Smooth muscle cell (in vitro differentiated cells): ENCODE measurements at regions not wholly inside any gene's neighbourhood (a gene's known extent, or its start where the extent isn't known, plus 50 kb on each side); places are given as distances from the start of the nearest gene placed in this dataset.

Experiments
- DNase-seq: peaks from one replicate; lab custom pipeline; 2025; ENCODE audit not compliant: unreplicated experiment; lab: John Stamatoyannopoulos, UW
- H2AFZ ChIP-seq: fragments of 200-600 bp; sonication (generic); 2 replicates; pipeline ENCODE4 v1.6.0; 2016; ENCODE audit warnings: antibody characterized with exemption, low read depth, mild to moderate bottlenecking
- H3F3A ChIP-seq: fragments of 200-600 bp; sonication (generic); 2 replicates; pipeline ENCODE4 v1.6.0; 2017; ENCODE audit warnings: antibody characterized with exemption, low read depth
- H3K27ac ChIP-seq: fragments of 200-600 bp; sonication (generic); 2 replicates; pipeline ENCODE4 v1.5.1; 2016; ENCODE audit warnings: low read depth, mild to moderate bottlenecking
- H3K27me3 ChIP-seq: fragments of 200-600 bp; sonication (generic); 2 replicates; pipeline ENCODE4 v1.6.1; 2016; ENCODE audit warnings: low read depth, mild to moderate bottlenecking
- H3K36me3 ChIP-seq: fragments of 200-600 bp; sonication (generic); 2 replicates; pipeline ENCODE4 v1.5.1; 2016; ENCODE audit warnings: low read depth
- H3K4me1 ChIP-seq: fragments of 200-600 bp; sonication (generic); 2 replicates; pipeline ENCODE4 v1.5.1; 2016; ENCODE audit warnings: low read depth
- H3K4me2 ChIP-seq: fragments of 200-600 bp; sonication (generic); 2 replicates; pipeline ENCODE4 v1.6.0; 2016; ENCODE audit warnings: mild to moderate bottlenecking
- H3K4me3 ChIP-seq: fragments of 200-600 bp; sonication (generic); 2 replicates; pipeline ENCODE4 v1.5.1; 2016; ENCODE audit warnings: mild to moderate bottlenecking
- H3K79me2 ChIP-seq: fragments of 200-600 bp; sonication (generic); 2 replicates; pipeline ENCODE4 v1.6.0; 2016; ENCODE audit warnings: low read depth, mild to moderate bottlenecking
- H3K9ac ChIP-seq: fragments of 200-600 bp; sonication (generic); 2 replicates; pipeline ENCODE4 v1.6.0; 2016; ENCODE audit warnings: low read depth
- H3K9me3 ChIP-seq: fragments of 200-600 bp; sonication (generic); replicated peaks from 2 replicates; pipeline ENCODE4 v1.5.1; 2016; ENCODE audit warnings: low read depth
- H4K20me1 ChIP-seq: fragments of 200-600 bp; sonication (generic); 2 replicates; pipeline ENCODE4 v1.6.0; 2016; ENCODE audit warnings: low read depth
- WGBS: methylation state at CpG from one replicate; pipeline ENCODE4 v1.1.7; 2016; ENCODE audit warnings: low lambda C conversion rate; 5-methylcytosine and 5-hydroxymethylcytosine counted together
- TF ChIP-seq, protein P1 (sequence below): fragments of 200-600 bp; sonication (generic); IDR thresholded peaks from 2 replicates; pipeline ENCODE4 v1.5.1; 2017; ENCODE audit warnings: borderline replicate concordance, mild to moderate bottlenecking, antibody characterized with exemption; ENCODE audit not compliant: insufficient read depth, poor library complexity, severe bottlenecking

DNA sequence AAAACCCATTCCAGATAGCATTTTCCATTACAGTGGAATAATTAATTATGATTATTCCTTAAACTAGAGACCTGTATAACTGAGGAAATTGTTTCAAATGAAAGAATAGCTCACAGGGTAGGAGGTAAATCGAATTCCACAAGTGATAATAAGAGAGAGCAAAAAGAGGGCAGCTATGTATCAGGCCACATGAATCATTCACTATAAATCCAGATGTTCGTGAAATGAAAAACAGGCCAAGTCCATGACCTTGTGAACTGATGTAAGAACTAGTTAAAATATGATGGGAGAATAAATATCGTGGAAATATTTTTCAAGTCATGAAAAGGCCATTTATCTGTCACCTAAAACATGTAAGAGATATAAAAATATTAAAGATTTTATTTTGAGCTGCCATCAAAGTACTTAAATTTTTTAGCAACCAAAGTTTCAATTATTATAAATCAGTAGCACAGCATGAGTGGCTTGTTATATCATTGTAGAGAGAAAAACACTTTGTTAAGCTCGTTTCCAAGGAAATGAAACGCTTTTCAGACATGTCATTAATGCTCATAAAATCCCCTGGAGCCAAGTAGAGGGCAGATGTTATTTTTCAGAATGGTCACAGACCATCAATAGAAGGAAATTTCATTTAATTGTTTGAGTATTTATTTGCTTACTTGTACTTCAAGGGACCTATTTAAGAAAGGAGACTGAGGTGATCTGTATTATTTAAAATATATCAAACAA lies 120.6 kb upstream of the CDKN3 start:
- TF ChIP-seq, protein P1, sequence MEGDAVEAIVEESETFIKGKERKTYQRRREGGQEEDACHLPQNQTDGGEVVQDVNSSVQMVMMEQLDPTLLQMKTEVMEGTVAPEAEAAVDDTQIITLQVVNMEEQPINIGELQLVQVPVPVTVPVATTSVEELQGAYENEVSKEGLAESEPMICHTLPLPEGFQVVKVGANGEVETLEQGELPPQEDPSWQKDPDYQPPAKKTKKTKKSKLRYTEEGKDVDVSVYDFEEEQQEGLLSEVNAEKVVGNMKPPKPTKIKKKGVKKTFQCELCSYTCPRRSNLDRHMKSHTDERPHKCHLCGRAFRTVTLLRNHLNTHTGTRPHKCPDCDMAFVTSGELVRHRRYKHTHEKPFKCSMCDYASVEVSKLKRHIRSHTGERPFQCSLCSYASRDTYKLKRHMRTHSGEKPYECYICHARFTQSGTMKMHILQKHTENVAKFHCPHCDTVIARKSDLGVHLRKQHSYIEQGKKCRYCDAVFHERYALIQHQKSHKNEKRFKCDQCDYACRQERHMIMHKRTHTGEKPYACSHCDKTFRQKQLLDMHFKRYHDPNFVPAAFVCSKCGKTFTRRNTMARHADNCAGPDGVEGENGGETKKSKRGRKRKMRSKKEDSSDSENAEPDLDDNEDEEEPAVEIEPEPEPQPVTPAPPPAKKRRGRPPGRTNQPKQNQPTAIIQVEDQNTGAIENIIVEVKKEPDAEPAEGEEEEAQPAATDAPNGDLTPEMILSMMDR, result no peak

DNA sequence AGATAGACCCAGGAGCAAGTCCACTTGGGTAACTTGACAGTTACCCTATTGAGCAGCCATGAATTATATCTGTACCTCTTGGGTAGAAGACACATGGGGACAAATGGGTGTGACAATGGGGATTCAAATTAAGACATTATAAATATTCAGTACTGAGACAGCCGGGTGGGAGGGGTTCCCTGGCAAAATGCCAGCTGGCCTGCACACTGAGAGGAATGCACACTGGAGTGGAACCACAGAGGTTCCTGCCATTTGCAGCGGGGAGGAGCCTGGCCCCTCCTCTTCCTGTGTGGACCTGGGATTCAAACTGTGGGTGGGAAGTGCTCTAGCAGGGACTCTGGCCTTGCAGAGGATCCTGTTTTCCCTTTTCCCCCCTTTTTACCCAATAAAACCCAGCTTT lies 118.7 kb upstream of the CDKN3 start:
- WGBS, result 94% methylated on average over 2 of the region's 2 CpGs
- Histone ChIP-seq H3K4me3 (no peak overlapping the region), H2AFZ (no peak overlapping the region), H3K4me2 (no peak overlapping the region), H3K4me1 (no peaks in the 10 kb centered on the region), H3K9me3 (no peaks in the 10 kb centered on the region), H3K9ac (no peak overlapping the region), H3K27me3 (no peaks in the 10 kb centered on the region), H4K20me1 (no peaks in the 10 kb centered on the region), H3K27ac (no peak overlapping the region), H3K36me3 (no peaks in the 10 kb centered on the region), H3F3A (no peaks in the 10 kb centered on the region), H3K79me2 (no peaks in the 10 kb centered on the region)
- TF ChIP-seq, protein P1, result no peak
- no peak for DNase-seq

More for the DNA sequence above, 120.6 kb upstream of the CDKN3 start:
- WGBS, result 65% methylated on average over 5 of the region's 5 CpGs
- Histone ChIP-seq H3K79me2 (no peaks in the 10 kb centered on the region), H3K27ac (no peak overlapping the region), H3K4me1 (no peaks in the 10 kb centered on the region), H3K36me3 (no peaks in the 10 kb centered on the region), H3K9ac (no peak overlapping the region), H3F3A (no peaks in the 10 kb centered on the region), H3K9me3 (no peaks in the 10 kb centered on the region), H3K4me2 (no peak overlapping the region), H3K27me3 (no peaks in the 10 kb centered on the region), H2AFZ (no peak overlapping the region), H4K20me1 (no peaks in the 10 kb centered on the region), H3K4me3 (no peak overlapping the region)
- DNase-seq, result no peak

DNA sequence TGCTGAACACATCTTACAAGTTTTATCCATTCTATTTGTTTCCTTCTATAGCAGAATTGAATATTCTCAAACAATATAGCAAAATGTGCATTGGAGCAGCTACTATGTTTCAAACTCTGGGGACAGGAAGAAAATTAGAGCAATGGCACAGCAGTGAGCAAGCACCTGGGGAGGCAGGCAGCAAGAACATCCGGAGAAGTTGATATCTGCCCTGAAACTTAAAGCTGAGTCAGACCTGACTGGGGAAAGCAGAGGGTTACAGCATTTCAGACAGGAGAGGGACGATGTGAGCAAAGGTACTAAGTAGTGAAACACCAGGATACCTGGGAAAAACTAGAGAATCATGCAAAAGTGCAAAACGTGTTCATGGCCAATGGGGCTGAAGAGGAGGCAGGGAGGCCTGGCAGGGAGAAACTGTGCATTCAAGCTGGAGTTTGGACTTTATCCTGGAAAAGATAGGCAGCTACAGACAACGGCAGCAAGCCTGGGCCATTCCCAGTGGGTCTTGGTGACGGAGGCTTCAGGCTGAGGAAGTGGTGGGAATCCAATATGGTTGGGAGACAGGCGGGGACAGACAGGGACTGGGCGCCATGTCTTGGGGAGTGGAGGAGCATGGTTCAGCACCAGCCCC lies 118.0 kb upstream of the CDKN3 start:
- Histone ChIP-seq H3K4me2 (no peak overlapping the region), H3K27me3 (no peaks in the 10 kb centered on the region), H3F3A (no peaks in the 10 kb centered on the region), H3K9ac (no peak overlapping the region), H3K4me1 (no peaks in the 10 kb centered on the region), H3K36me3 (no peaks in the 10 kb centered on the region), H3K9me3 (no peaks in the 10 kb centered on the region), H3K27ac (no peak overlapping the region), H3K4me3 (no peak overlapping the region), H2AFZ (no peak overlapping the region), H3K79me2 (no peaks in the 10 kb centered on the region), H4K20me1 (no peaks in the 10 kb centered on the region)
- 88% methylated on average over 7 of the region's 7 CpGs for WGBS
- no peak for DNase-seq
- TF ChIP-seq, protein P1, result no peak

DNA sequence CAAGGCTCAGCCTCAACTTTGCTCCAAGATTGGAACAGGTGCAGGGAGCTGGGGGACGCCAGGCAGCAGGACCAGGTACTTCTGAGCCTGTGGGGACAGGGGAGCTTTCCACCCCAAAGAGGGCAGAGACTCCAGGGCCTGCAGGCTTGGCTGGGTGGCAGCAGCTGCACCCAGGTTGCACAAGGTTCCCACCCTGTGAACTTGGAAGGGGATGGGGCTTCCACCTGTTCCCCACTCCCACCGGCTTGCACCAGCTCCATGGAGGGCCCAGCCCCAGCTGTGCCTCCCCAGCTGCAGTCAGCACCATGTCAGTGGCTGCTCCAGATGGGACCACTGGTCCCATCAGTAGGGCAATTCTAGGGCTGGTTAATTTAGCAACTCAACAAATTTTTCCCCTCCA lies 114.0 kb upstream of the CDKN3 start:
- no peak overlapping the region for H3K27ac ChIP-seq

More for the DNA sequence above, 114.0 kb upstream of the CDKN3 start:
- TF ChIP-seq, protein P1, result no peak
- DNase-seq, result no peak
- no peak overlapping the region for H2AFZ ChIP-seq
- H3K9ac ChIP-seq, result no peak overlapping the region
- H3K36me3 ChIP-seq, result no peaks in the 10 kb centered on the region
- no peaks in the 10 kb centered on the region for H3K27me3 ChIP-seq
- H3K4me1 ChIP-seq, result no peaks in the 10 kb centered on the region
- H3F3A ChIP-seq, result no peaks in the 10 kb centered on the region
- WGBS, result 91% methylated on average over 2 of the region's 2 CpGs
- no peaks in the 10 kb centered on the region for H3K79me2 ChIP-seq
- no peaks in the 10 kb centered on the region for H3K9me3 ChIP-seq
- H4K20me1 ChIP-seq, result no peaks in the 10 kb centered on the region
- no peak overlapping the region for H3K4me2 ChIP-seq
- no peak overlapping the region for H3K4me3 ChIP-seq
